Immature natural killer cell (primary cell): ENCODE measurements at regions not wholly inside any gene's neighbourhood (a gene's known extent, or its start where the extent isn't known, plus 50 kb on each side); places are given as distances from the start of the nearest gene placed in this dataset.

Experiments used
- DNase-seq, 3 donors: peaks; one replicate each; pipeline ENCODE4 v3.0.0; 2022; ENCODE audit warnings: mixed read lengths in 1 of 3
- H3K27ac Mint-ChIP-seq, 6 donors: one replicate each; pipeline ENCODE4 v1.8.0; 2020; ENCODE audit warnings: mixed read lengths in 6 of 6, mild to moderate bottlenecking in 5 of 6, inconsistent platforms in 4 of 6, moderate library complexity in 3 of 6
- H3K27me3 Mint-ChIP-seq, 3 donors: one replicate each; pipeline ENCODE4 v1.8.0; 2020 to 2021; ENCODE audit warnings: low read depth in 3 of 3, mild to moderate bottlenecking in 3 of 3, mixed read lengths in 3 of 3, moderate library complexity in 3 of 3, inconsistent platforms in 1 of 3
- H3K36me3 Mint-ChIP-seq, 3 donors: one replicate each; pipeline ENCODE4 v1.8.0; 2020; ENCODE audit warnings: mixed read lengths in 3 of 3, inconsistent platforms in 2 of 3, mild to moderate bottlenecking in 2 of 3
- H3K4me1 Mint-ChIP-seq, 2 donors: one replicate each; pipeline ENCODE4 v1.8.0; 2020; ENCODE audit warnings: inconsistent platforms in 2 of 2, mild to moderate bottlenecking in 2 of 2, mixed read lengths in 2 of 2, moderate library complexity in 1 of 2
- H3K4me3 Mint-ChIP-seq, 5 donors: one replicate each; pipeline ENCODE4 v1.8.0; 2020; ENCODE audit warnings: mild to moderate bottlenecking in 5 of 5, mixed read lengths in 5 of 5, inconsistent platforms in 3 of 5, moderate library complexity in 3 of 5
- H3K9me3 Mint-ChIP-seq, 6 donors: one replicate each; pipeline ENCODE4 v1.8.0; 2020; ENCODE audit warnings: mild to moderate bottlenecking in 6 of 6, mixed read lengths in 6 of 6, inconsistent platforms in 4 of 6, moderate library complexity in 3 of 6

DNA sequence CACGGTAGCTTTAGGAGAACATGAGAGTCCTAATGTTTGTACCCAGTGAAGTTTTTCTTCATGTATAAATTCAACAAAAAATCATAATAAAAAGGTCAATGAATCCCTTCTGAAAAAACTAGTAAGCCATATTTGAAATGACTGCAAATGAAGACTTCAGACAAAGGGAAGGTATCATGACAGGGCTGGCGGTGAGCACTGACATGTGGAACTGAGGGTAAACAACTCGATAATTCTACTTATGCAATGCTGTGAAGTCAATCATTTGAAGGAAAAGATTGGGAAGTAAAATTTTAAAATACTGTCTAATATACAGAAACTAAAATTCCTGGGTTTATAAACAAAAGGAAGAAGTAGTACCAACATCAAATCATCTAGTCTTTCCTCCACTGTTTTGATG lies 190.2 kb upstream of the COPS8 start:
- H3K27ac Mint-ChIP-seq: no peak overlapping the region
- no peak for DNase-seq
- H3K9me3 Mint-ChIP-seq: no peaks in the 10 kb centered on the region
- no peaks in the 10 kb centered on the region for H3K36me3 Mint-ChIP-seq
- no peak overlapping the region for H3K4me3 Mint-ChIP-seq
- H3K27me3 Mint-ChIP-seq: peaks cover 0 to 2% (median 0%) of the 10 kb centered on the region in 3 donors
- H3K4me1 Mint-ChIP-seq: no peaks in the 10 kb centered on the region

DNA sequence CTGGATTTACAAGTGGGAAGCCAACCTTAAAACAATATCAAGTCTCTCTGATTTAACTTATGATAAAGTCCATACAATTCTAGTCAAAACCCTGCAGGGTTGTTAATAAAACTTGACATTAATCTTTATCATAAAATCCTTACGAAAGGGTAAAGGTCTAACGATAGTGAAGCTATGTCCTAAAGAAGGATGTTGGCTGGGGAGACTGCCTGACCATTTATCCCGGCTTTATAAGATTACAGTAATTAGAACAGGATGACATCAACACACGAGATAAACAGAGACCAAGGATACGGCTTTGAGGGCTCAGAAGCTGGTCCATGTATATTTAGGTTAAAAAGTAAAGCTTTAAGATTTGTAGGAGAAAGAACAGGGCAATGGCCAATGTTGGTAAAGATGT lies 189.0 kb upstream of the COPS8 start:
- H3K27me3 Mint-ChIP-seq: peaks cover 0 to 2% (median 0%) of the 10 kb centered on the region in 3 donors
- no peak overlapping the region for H3K4me3 Mint-ChIP-seq
- H3K36me3 Mint-ChIP-seq: no peaks in the 10 kb centered on the region
- no peaks in the 10 kb centered on the region for H3K4me1 Mint-ChIP-seq
- no peaks in the 10 kb centered on the region for H3K9me3 Mint-ChIP-seq
- no peak for DNase-seq
- no peak overlapping the region for H3K27ac Mint-ChIP-seq

DNA sequence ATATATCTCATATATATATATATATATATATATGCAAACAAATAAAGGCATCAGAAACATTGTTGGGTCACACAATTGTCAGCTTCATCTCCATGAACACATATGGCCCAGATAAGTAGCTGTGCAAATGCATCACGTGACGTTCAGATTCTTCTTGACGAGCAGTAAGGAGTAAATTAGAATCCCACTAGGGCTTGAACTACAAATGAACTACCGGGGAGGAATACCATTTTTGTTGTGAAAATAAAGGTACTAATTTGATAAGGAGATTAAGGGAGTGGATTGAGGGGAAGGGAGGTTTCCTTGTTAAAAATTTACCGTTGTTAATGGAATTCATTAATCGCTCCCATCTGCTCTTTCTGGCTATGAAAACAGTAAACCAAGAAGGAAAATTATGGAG lies 186.5 kb upstream of the COPS8 start:
- Mint-ChIP-seq H3K4me1 (no peaks in the 10 kb centered on the region), H3K4me3 (no peak overlapping the region), H3K27ac (no peak overlapping the region), H3K36me3 (no peaks in the 10 kb centered on the region), H3K9me3 (no peaks in the 10 kb centered on the region), H3K27me3 (peaks cover 0 to 3% (median 2%) of the 10 kb centered on the region in 3 donors)
- no peak for DNase-seq

DNA sequence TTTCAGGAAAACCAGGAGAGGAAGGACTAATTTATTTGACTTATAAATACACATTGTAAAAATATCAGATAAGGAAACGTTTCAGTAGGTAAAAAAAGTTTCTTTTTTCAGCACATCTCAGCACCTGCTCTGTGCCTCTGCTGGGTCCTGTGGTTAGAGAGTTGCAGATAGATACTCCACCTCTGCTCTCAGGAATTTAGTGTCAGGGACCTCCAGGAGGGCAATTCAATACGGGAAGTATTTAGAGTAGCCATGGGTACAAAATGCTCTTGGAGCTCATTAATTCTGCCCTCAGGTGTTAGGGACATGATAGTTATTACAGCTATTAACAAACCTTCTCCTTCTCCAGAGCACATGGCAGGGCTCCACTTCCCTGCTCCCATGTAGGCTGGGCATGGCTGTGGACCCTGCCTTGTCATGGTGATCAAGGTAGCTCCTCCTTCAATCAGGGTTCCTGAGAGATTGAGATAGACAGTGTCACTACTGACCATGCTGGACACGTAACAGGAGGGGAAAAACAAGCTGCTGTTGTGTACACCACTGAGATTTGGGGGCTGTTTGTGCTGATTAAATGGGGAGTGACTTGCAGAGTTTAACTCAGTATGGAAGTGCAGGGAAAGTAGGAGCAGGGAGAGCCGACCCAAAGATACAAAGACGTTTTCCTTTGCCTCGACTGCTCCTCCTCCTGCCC lies 185.6 kb upstream of the COPS8 start:
- Mint-ChIP-seq H3K27me3 (peaks cover 0 to 3% (median 2%) of the 10 kb centered on the region in 3 donors), H3K27ac (no peak overlapping the region), H3K9me3 (no peaks in the 10 kb centered on the region), H3K36me3 (no peaks in the 10 kb centered on the region), H3K4me1 (no peaks in the 10 kb centered on the region), H3K4me3 (no peak overlapping the region)
- no peak for DNase-seq

DNA sequence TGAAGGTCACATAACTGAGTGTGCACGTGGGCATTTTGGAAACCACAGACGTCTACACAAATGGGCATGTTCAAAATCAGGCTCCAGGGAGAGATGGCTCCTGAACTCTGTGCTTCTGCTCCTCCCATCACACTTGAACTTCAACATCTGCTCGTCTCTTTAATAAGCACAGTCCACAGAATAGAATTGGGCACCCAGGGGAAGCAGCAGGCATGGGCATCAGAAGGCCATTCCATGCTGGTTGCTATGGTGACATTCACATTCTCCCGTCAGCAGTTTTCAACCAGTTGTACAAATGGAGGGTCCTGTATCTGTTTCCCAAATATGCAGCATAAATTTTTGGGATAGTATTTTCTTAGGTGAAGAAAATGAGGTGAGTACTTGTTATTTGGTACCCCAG lies 183.7 kb upstream of the COPS8 start:
- Mint-ChIP-seq H3K36me3 (no peaks in the 10 kb centered on the region), H3K4me1 (no peaks in the 10 kb centered on the region), H3K27me3 (peaks cover 0 to 3% (median 2%) of the 10 kb centered on the region in 3 donors), H3K9me3 (no peaks in the 10 kb centered on the region), H3K4me3 (no peak overlapping the region), H3K27ac (no peak overlapping the region)
- DNase-seq: no peak

DNA sequence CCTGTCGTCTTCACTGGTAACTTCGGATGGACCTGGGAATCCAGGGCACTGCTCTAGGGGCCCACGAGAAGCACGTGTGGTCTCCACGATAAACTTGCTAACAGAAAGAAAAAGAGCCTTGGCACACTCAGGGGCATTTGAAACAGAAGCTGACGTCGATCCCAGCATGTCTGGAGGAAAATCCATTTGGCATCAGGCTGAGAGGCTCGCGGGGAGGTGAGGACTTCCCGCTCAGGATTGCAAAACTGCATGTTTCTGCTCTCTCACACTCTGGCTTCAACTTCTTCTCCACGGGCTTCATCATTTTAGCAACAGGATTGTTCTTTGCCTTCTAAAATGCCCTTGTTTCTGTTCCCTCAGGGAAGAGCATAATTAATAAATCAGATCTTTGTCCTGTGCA lies 181.7 kb upstream of the COPS8 start:
- Mint-ChIP-seq H3K27me3 (peaks cover 0 to 4% (median 2%) of the 10 kb centered on the region in 3 donors), H3K27ac (no peak overlapping the region), H3K4me1 (no peaks in the 10 kb centered on the region), H3K36me3 (no peaks in the 10 kb centered on the region), H3K9me3 (no peaks in the 10 kb centered on the region), H3K4me3 (no peak overlapping the region)
- DNase-seq: no peak

DNA sequence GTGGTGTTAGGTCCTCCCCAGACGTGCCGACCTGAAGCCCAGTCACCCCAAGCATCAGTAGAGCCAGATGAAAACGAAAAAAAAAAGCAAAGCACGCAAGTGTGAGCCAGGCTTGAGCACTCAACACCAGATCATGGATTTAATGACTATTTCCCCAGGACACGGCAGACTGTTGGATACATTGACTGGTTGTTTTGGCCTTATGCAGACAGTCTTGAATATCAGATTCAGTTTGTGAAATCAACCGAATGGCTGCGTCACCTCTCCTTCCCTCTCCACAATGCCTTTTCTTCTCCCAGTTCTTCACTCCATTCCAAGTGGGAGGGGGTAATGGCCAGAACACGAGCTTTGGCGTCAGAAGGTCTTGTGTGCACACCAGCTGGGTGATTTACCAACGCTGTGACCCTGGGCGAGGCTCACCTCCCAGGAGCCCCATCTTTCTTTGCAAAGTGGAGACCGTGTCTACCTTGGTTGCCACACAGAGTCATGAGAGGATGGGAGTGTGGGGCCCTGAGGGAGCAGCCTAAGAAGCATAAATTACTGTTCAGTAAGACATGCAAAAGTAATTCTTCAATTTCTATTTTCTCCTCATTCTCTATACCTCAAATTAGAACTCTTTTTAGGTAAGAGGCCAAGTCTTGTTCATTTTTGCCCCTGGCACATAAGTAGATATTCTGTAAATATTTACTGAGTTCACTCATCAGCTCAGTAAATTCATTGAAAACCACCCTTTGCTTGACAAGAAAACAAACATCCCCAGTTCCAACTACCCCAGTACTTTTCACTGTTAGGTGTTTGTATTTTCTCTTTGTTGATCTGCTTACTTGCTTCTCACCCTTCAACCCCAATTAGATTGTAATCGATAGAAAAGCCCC lies 181.1 kb upstream of the COPS8 start:
- DNase-seq: no peak
- H3K27me3 Mint-ChIP-seq: peaks cover 0 to 4% (median 2%) of the 10 kb centered on the region in 3 donors
- no peaks in the 10 kb centered on the region for H3K4me1 Mint-ChIP-seq
- H3K27ac Mint-ChIP-seq: no peak overlapping the region
- H3K9me3 Mint-ChIP-seq: no peaks in the 10 kb centered on the region
- H3K4me3 Mint-ChIP-seq: no peak overlapping the region
- H3K36me3 Mint-ChIP-seq: no peaks in the 10 kb centered on the region

DNA sequence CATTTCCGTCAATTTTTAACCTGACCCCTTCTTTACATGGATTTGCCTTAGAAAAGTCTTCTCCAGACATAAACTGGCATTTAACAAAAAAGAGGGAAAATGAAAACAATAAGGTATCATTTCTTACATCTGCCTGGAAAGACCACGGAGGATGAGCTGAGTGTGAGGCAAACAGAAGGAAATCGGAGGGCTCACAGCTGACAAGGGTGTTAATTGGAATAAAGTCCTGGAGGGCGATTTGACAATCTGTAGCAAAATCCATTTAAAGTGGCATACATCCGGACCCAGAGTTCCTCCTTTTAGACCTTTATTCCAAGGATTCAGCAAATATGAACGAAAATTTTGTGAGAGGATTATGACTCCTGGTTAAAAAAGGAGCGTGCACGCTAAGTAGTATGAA lies 179.7 kb upstream of the COPS8 start:
- H3K4me1 Mint-ChIP-seq: no peaks in the 10 kb centered on the region
- peaks cover 0 to 4% (median 2%) of the 10 kb centered on the region in 3 donors for H3K27me3 Mint-ChIP-seq
- no peaks in the 10 kb centered on the region for H3K9me3 Mint-ChIP-seq
- no peak overlapping the region for H3K4me3 Mint-ChIP-seq
- no peak overlapping the region for H3K27ac Mint-ChIP-seq
- DNase-seq: no peak
- H3K36me3 Mint-ChIP-seq: no peaks in the 10 kb centered on the region

DNA sequence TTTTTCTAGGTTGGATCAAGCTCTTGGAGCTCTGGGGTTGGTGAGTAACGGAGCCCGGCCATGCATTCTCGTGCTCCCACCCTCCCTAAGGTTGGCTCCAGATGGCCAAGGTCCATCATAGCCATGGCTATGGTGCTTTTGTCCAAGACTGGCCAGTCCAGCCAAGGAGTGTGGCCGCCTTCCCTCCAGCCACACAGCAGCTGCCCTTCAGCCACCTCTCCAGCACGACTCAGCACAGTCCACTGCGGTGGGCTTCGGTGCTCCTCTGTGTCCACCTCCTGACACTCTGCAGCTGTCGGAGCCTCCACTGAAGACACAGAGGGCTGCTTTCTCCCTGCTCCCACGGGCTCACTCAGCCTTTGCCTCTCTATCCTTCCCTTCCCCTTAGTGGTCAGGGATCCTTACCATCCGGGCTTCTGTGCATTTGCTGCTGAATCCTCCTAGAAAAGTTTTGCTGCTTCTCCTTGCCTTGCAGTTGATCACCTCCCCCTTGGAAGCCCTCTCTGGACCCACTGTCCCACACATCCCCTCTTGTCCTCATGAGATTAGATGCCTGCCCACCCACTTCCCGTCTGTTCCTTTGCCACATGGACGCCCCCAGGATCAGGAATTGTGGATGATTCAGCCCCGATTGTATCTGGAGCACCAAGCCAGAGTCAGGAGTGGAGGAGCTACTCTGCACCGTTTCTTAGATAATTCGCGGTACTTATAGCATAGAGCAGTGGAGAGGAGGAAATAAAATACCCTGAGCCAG lies 177.1 kb upstream of the COPS8 start:
- Mint-ChIP-seq H3K9me3 (no peaks in the 10 kb centered on the region), H3K4me1 (no peaks in the 10 kb centered on the region), H3K27me3 (peaks cover 1 to 3% (median 2%) of the 10 kb centered on the region in 3 donors)

DNA sequence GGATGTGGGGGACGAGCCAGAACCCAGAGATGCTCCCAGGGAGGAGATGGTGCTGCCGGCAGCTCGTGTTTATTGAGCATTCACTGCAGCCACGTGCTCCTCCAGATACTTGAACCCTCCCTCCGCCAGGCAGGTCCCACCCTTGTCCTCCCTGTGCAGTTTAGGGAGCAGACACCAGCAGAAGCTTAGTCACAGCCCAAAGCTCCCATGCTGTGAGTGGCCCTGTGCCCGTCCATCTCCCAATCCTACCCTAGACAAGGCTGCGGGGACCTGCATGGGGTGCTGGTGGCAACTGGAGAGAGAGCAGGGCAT lies 176.5 kb upstream of the COPS8 start:
- no peak for DNase-seq
- H3K36me3 Mint-ChIP-seq: no peaks in the 10 kb centered on the region
- H3K4me3 Mint-ChIP-seq: no peak overlapping the region
- no peak overlapping the region for H3K27ac Mint-ChIP-seq
- H3K9me3 Mint-ChIP-seq: no peaks in the 10 kb centered on the region
- peaks cover 1 to 3% (median 2%) of the 10 kb centered on the region in 3 donors for H3K27me3 Mint-ChIP-seq
- no peaks in the 10 kb centered on the region for H3K4me1 Mint-ChIP-seq

More for the DNA sequence above, 177.1 kb upstream of the COPS8 start:
- no peak for DNase-seq
- no peak overlapping the region for H3K4me3 Mint-ChIP-seq
- no peak overlapping the region for H3K27ac Mint-ChIP-seq
- H3K36me3 Mint-ChIP-seq: no peaks in the 10 kb centered on the region

DNA sequence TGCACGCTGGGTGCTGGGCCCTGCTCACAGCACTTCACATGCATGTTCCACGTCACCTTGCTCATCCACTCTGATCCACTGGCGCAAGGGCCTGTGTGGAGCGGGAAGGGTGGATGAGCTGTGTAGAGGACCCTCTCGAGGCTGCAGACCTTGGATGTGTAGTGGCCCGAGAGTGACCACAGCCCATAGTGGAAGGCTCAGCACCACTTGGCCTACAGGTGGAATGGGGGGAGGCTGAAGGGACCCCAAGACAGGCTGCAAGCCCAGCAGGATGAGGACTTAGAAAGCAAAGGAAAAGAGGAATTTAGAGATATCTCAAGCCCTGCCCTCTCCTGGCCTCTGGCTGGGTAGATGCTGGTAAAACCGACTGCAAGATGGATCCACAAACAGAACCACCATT lies 175.9 kb upstream of the COPS8 start:
- Mint-ChIP-seq H3K27me3 (peaks cover 1 to 3% (median 2%) of the 10 kb centered on the region in 3 donors), H3K36me3 (no peaks in the 10 kb centered on the region), H3K9me3 (no peaks in the 10 kb centered on the region), H3K4me1 (no peaks in the 10 kb centered on the region), H3K27ac (no peak overlapping the region), H3K4me3 (no peak overlapping the region)
- DNase-seq: no peak

DNA sequence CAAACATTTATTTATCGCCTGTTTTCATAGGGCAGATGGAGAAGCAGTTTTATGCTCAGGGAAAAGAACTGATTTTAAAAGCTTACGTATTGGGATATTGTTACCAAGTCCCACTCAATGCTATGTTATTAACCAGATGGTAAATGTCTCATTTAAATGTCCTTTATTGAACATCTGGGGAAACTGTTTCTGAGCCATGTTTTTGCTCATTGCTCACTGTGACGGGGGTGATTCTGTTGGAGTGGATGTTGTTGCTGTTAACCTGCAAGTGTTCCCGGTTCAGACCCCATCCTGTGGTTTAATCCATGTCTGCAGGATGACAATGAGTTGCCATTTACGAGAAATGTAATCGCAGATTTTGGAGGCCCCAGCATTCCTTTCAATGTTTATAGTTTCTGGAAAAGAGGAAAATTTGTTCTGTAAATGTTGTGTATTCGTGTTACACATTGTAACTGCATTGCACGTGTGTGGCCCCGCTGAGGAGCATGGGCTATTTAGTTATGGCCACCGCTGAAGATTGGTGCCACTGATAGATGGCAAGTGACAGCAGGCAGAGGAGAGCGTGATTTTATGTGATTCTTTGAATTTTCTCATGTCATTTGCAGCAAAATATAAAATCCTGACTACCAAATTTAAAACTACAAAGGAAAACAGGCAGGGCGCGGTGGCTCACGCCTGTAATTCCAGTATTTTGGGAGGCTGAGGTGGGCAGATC lies 174.8 kb upstream of the COPS8 start:
- Mint-ChIP-seq H3K36me3 (no peaks in the 10 kb centered on the region), H3K27ac (no peak overlapping the region), H3K9me3 (no peaks in the 10 kb centered on the region), H3K4me1 (no peaks in the 10 kb centered on the region), H3K27me3 (peaks cover 1 to 3% (median 2%) of the 10 kb centered on the region in 3 donors), H3K4me3 (no peak overlapping the region)
- DNase-seq: no peak

DNA sequence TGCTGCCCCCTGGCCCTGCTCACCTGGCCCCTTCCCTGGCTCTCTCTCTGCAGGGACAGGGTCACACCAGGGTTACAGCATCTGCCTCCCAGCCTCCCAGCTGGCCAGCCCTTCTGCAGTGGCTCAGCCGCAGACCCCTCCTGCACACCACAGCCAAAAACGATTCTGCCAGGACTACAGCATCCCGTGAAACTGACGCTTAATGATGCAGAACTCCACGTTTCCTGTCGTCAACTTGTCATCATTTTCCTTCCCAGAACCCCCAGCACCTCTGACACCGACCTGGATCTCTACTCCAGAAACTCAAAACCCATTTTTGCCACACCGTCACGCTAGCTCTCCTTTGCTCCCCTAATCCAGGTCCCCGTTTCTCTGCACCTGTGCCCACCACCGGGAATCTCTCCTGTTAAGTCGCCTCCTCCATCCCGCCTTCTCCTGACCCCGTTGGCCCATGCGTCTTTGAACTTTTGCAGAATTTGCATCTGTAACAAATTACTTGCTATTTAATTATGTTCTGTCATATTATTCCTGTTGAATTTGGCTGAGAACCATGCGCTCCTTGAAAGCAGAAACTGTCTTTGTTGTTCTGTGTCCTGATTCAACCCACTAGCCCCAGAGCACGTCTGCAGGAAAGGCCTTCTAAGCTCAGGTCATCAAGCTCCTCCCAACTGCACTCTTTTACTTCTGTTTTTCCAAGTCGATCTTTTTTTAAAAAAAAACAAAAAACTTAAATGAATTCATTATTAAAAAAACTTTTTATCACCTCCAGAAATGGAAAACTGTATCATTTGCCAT lies 173.2 kb upstream of the COPS8 start:
- H3K4me1 Mint-ChIP-seq: no peaks in the 10 kb centered on the region
- DNase-seq: no peak
- H3K9me3 Mint-ChIP-seq: no peaks in the 10 kb centered on the region
- H3K4me3 Mint-ChIP-seq: no peak overlapping the region
- no peak overlapping the region for H3K27ac Mint-ChIP-seq
- peaks cover 0 to 4% (median 2%) of the 10 kb centered on the region in 3 donors for H3K27me3 Mint-ChIP-seq
- H3K36me3 Mint-ChIP-seq: no peaks in the 10 kb centered on the region
